K562 (cell line): ENCODE measurements at regions not wholly inside any gene's neighbourhood (a gene's known extent, or its start where the extent isn't known, plus 50 kb on each side); places are given as distances from the start of the nearest gene placed in this dataset.
A peak's percentile ranks its signal among the peaks of the same experiment; 100 is the strongest.

ENCODE experiments used
- ATAC-seq: fragments of 200-7000 bp; cut with Tn5 transposase; 3 replicates; pipeline ENCODE4 v1.9.1; 2020; ENCODE audit warnings: moderate library complexity
- BruUV-seq: library from RNA; stranded (reverse); fragments of 400-500 nt; replicated peaks from 2 replicates; lab custom pipeline; 2021; lab: Mats Ljungman, UMichigan
- CTCF ChIA-PET: fragments of 300-600 bp; formaldehyde crosslinking; extraction: SDS; loops from one replicate; lab custom pipeline; 2021; ENCODE audit warnings: low intra/inter-chr PET ratio; lab: Yijun Ruan, JAX
- POLR2A ChIA-PET: fragments of 300-600, 350-650 bp; sonication (Branson Sonifier 250); formaldehyde crosslinking; extraction: SDS; loops from one replicate; lab custom pipeline; 2021; ENCODE audit warnings: antibody characterized with exemption, inconsistent platforms; lab: Yijun Ruan, JAX
- DNase-seq, 4 experiments: peaks; one replicate each; pipeline versions ENCODE4 v3.0.0 to v3.0.0-alpha.2; 2011 to 2018; ENCODE audit warnings: low spot score in 3 of 4, mixed read lengths in 3 of 4; ENCODE audit errors: extremely low read depth in 1 of 4
- FAIRE-seq: peaks from 2 replicates; lab custom pipeline; 2011; peaks lifted over from hg19 to GRCh38; lab: Jason Lieb, UNC
- H2AFZ ChIP-seq: 2 replicates; pipeline ENCODE4 v1.6.0; 2011; ENCODE audit warnings: low read depth, low read length, control low read depth, inconsistent platforms
- H3K27ac ChIP-seq: fragments of 200-600 bp; 3 replicates; pipeline ENCODE4 v1.8.0; 2011; ENCODE audit warnings: low read depth, mild to moderate bottlenecking, control low read depth, inconsistent platforms, low read length, moderate library complexity, mixed read lengths; ENCODE audit errors: extremely low read depth
- H3K27me3 ChIP-seq, 2 experiments: fragments of 300-600 bp in 1 of 2; 2 replicates in 1 of 2; 3 replicates in 1 of 2; pipeline versions ENCODE4 v1.6.0 to v1.8.0; 2011; ENCODE audit warnings: inconsistent platforms in 2 of 2, low read length in 2 of 2, mild to moderate bottlenecking in 1 of 2, mixed read lengths in 1 of 2, moderate library complexity in 1 of 2; ENCODE audit not compliant: control insufficient read depth in 2 of 2, insufficient read depth in 2 of 2
- H3K36me3 ChIP-seq: fragments of 300-600 bp; 3 replicates; pipeline ENCODE4 v1.8.0; 2011; ENCODE audit warnings: mild to moderate bottlenecking, low read length, inconsistent platforms; ENCODE audit not compliant: control insufficient read depth, insufficient read depth
- H3K4me1 ChIP-seq, 2 experiments: fragments of 200-600 bp in 1 of 2; replicated peaks in 1 of 2; 2 replicates in 1 of 2; 3 replicates in 1 of 2; pipeline versions ENCODE4 v1.5.1 to v1.8.0; 2011; ENCODE audit warnings: inconsistent platforms in 2 of 2, low read length in 2 of 2, mild to moderate bottlenecking in 1 of 2, mixed read lengths in 1 of 2, moderate library complexity in 1 of 2; ENCODE audit not compliant: control insufficient read depth in 2 of 2, insufficient read depth in 2 of 2
- H3K4me2 ChIP-seq: 2 replicates; pipeline ENCODE4 v1.6.1; 2011; ENCODE audit warnings: low read length, control low read depth, inconsistent platforms, mixed read lengths; ENCODE audit not compliant: insufficient read depth
- H3K4me3 ChIP-seq: fragments of 200-600 bp; sonication (generic), shearing (Covaris generic); 2 replicates; pipeline ENCODE4 v1.5.1; 2016; ENCODE audit warnings: control low read depth, inconsistent platforms
- H3K79me2 ChIP-seq: fragments of 200-600 bp; 3 replicates; pipeline ENCODE4 v1.8.0; 2011; ENCODE audit warnings: low read length, inconsistent platforms; ENCODE audit not compliant: control insufficient read depth, insufficient read depth
- H3K9ac ChIP-seq, 2 experiments: 2 replicates each; pipeline versions ENCODE4 v1.6.0 to v1.6.1; 2011; ENCODE audit warnings: low read depth in 2 of 2, low read length in 2 of 2, control low read depth in 1 of 2, inconsistent platforms in 1 of 2, mild to moderate bottlenecking in 1 of 2, mixed read lengths in 1 of 2; ENCODE audit not compliant: insufficient read depth in 1 of 2
- H3K9me1 ChIP-seq: one replicate; pipeline ENCODE4 v1.6.0; 2011; ENCODE audit warnings: inconsistent platforms, mild to moderate bottlenecking, low read length, moderate library complexity; ENCODE audit not compliant: control insufficient read depth, insufficient read depth
- H3K9me3 ChIP-seq: replicated peaks from 2 replicates; pipeline ENCODE4 v1.5.1; 2011; ENCODE audit warnings: low read depth, low read length, inconsistent platforms; ENCODE audit not compliant: control insufficient read depth, insufficient read depth
- H4K20me1 ChIP-seq: replicated peaks from 2 replicates; pipeline ENCODE4 v1.6.1; 2011; ENCODE audit warnings: low read length, inconsistent platforms, mixed read lengths; ENCODE audit not compliant: control insufficient read depth, insufficient read depth
- CEBPB ChIP-seq: fragments of 450-650 bp; IDR thresholded peaks from 2 replicates; pipeline ENCODE4 v1.6.1; 2016; ENCODE audit warnings: missing genetic modification characterization, missing compliant biosample characterization
- GTF2B ChIP-seq: IDR thresholded peaks from 2 replicates; pipeline ENCODE4 v1.6.1; 2011; ENCODE audit not compliant: insufficient read length; ENCODE audit errors: extremely low read depth
- MEIS2 ChIP-seq: fragments of 450-650 bp; IDR thresholded peaks from 2 replicates; pipeline ENCODE4 v1.6.1; 2014; ENCODE audit warnings: mild to moderate bottlenecking; ENCODE audit not compliant: partially characterized antibody
- ZNF347 ChIP-seq: fragments of 450-650 bp; formaldehyde crosslinking; IDR thresholded peaks from 2 replicates; pipeline ENCODE4 v1.4.0; 2020; ENCODE audit warnings: low read depth, mild to moderate bottlenecking, moderate library complexity
- ZSCAN32 ChIP-seq: fragments of 450-650 bp; formaldehyde crosslinking; IDR thresholded peaks from 2 replicates; pipeline ENCODE4 v1.4.0; 2020; ENCODE audit warnings: mild to moderate bottlenecking, moderate library complexity
- WGBS: fragments of 100-300 bp; shearing (Covaris generic); methylation state at CpG from one replicate; pipeline ENCODE4 v1.1.6; 2016; ENCODE audit warnings: low coverage, mixed read lengths; ENCODE audit not compliant: insufficient coverage; ENCODE audit errors: missing lambda C conversion rate; 5-methylcytosine and 5-hydroxymethylcytosine counted together
- in situ Hi-C: fragments of 300-500 bp; cut with MboI; formaldehyde crosslinking; loops from 4 replicates; pipeline ENCODE4 v1.15.0; 2018; ENCODE audit warnings: inconsistent platforms, mixed read lengths
- intact Hi-C: fragments of 100-400 bp; cut with micrococcal nuclease; formaldehyde crosslinking; loops from 2 replicates; pipeline ENCODE4 v1.14.2; 2022

- Histone ChIP-seq H3K4me1 (no peaks in the 10 kb centered on the region; a peak in 2 of 5 replicates), H3K9ac (no peak overlapping the region), H2AFZ (no peak overlapping the region), H3K9me3 (no peaks in the 10 kb centered on the region), H3K79me2 (peaks cover 91% of the 10 kb centered on the region), H3K36me3 (peaks cover 40% of the 10 kb centered on the region; the same call in 2 of the 3 replicates), H3K27ac (no peak overlapping the region), H3K4me2 (no peak overlapping the region), H3K27me3 (no peaks in the 10 kb centered on the region), H3K4me3 (no peak overlapping the region), H4K20me1 (peaks cover 13% of the 10 kb centered on the region), H3K9me1 (peaks cover 5% of the 10 kb centered on the region)
- intact Hi-C loops: no loop called here
- DNase-seq (no peak), FAIRE-seq (peak; percentile 62), ATAC-seq (no peak)
- in situ Hi-C loops: no loop called here
- TF ChIP-seq ZSCAN32 (CRISPR knock-in tag): no peak
- no peak for TF ChIP-seq ZNF347 (CRISPR knock-in tag)
- TF ChIP-seq GTF2B: no peak
- no peak for TF ChIP-seq MEIS2
- peak; percentile 59 for TF ChIP-seq CEBPB (tag)
- 80% methylated on average over 6 of the region's 6 CpGs for WGBS
- ChIA-PET CTCF (no interaction called here), POLR2A (interaction anchor here (0.9 to 1.6 kb wide), 5 partner anchors 10 to 24 kb away, joined by 3 to 4 read pairs (median 3); no protein-coding TSS in a partner anchor)
- no TSS peak for BruUV-seq
These were observed 667.1 kb upstream of the NR2F2 start for GRCh38 chr15:95663156-95664100.
